IMR-90 (cell line): ENCODE measurements at regions not wholly inside any gene's neighbourhood (a gene's known extent, or its start where the extent isn't known, plus 50 kb on each side); places are given as distances from the start of the nearest gene placed in this dataset.

Source experiments
- ATAC-seq: fragments of 200-7000 bp; cut with Tn5 transposase; 2 replicates; pipeline ENCODE4 v1.9.1; 2020; ENCODE audit warnings: low read depth, mild to moderate bottlenecking, moderate library complexity
- BruUV-seq: library from RNA; stranded (reverse); fragments of 400-500 nt; replicated peaks from 2 replicates; lab custom pipeline; 2021; lab: Mats Ljungman, UMichigan
- CTCF ChIA-PET: fragments of 300-600 bp; formaldehyde crosslinking; extraction: SDS; loops from one replicate; lab custom pipeline; 2021; ENCODE audit warnings: antibody characterized with exemption; lab: Yijun Ruan, JAX
- POLR2A ChIA-PET: fragments of 300-600 bp; sonication (Branson Sonifier 250); formaldehyde crosslinking; loops from one replicate; lab custom pipeline; 2022; ENCODE audit warnings: antibody characterized with exemption; ENCODE audit not compliant: unreplicated experiment; lab: Charles Lee
- DNase-seq: peaks from one replicate; pipeline ENCODE4 v3.0.0; 2013
- H2AFZ ChIP-seq: replicated peaks from 2 replicates; pipeline ENCODE3; 2013; ENCODE audit warnings: low read length, mild to moderate bottlenecking; ENCODE audit not compliant: poor library complexity
- H2AK5ac ChIP-seq: 2 replicates; pipeline ENCODE4 v1.6.1; 2013; ENCODE audit warnings: low read depth, low read length, inconsistent platforms
- H2AK9ac ChIP-seq: replicated peaks from 2 replicates; pipeline ENCODE3; 2013; ENCODE audit warnings: mild to moderate bottlenecking, low read depth, low read length, moderate library complexity; ENCODE audit not compliant: poor library complexity
- H2BK120ac ChIP-seq: 2 replicates; pipeline ENCODE4 v1.6.1; 2013; ENCODE audit warnings: low read depth, low read length, inconsistent platforms
- H2BK15ac ChIP-seq: 3 replicates; pipeline ENCODE4 v1.6.1; 2013; ENCODE audit warnings: low read depth, low read length, inconsistent platforms
- H2BK20ac ChIP-seq: 2 replicates; pipeline ENCODE4 v1.6.1; 2013; ENCODE audit warnings: low read depth, mild to moderate bottlenecking, inconsistent platforms, low read length, moderate library complexity
- H2BK5ac ChIP-seq: 2 replicates; pipeline ENCODE4 v1.6.1; 2013; ENCODE audit warnings: mild to moderate bottlenecking, low read depth, low read length, inconsistent platforms; ENCODE audit not compliant: poor library complexity, severe bottlenecking
- H3K14ac ChIP-seq: replicated peaks from 2 replicates; pipeline ENCODE4 v1.6.1; 2013; ENCODE audit warnings: low read depth, low read length, inconsistent platforms
- H3K18ac ChIP-seq: 2 replicates; pipeline ENCODE4 v1.6.1; 2013; ENCODE audit warnings: low read depth, low read length, control low read depth
- H3K23ac ChIP-seq: 2 replicates; pipeline ENCODE4 v1.6.1; 2013; ENCODE audit warnings: low read depth, low read length, inconsistent platforms
- H3K27ac ChIP-seq: 2 replicates; pipeline ENCODE4 v1.5.1; 2013; ENCODE audit warnings: mild to moderate bottlenecking, control low read depth, low read length; ENCODE audit not compliant: insufficient read depth
- H3K27me3 ChIP-seq: 2 replicates; pipeline ENCODE4 v1.6.1; 2013; ENCODE audit warnings: low read length; ENCODE audit not compliant: control insufficient read depth, insufficient read depth
- H3K36me3 ChIP-seq: 2 replicates; pipeline ENCODE4 v1.6.1; 2013; ENCODE audit warnings: low read length, mixed read lengths; ENCODE audit not compliant: control insufficient read depth, insufficient read depth
- H3K4ac ChIP-seq: 2 replicates; pipeline ENCODE4 v1.6.1; 2013; ENCODE audit warnings: low read depth, low read length, inconsistent platforms
- H3K4me1 ChIP-seq: 2 replicates; pipeline ENCODE4 v1.6.1; 2013; ENCODE audit warnings: low read length, mixed read lengths; ENCODE audit not compliant: control insufficient read depth, insufficient read depth
- H3K4me2 ChIP-seq: 2 replicates; pipeline ENCODE4 v1.6.1; 2013; ENCODE audit warnings: low read depth, mild to moderate bottlenecking, control low read depth, low read length, moderate library complexity
- H3K4me3 ChIP-seq: 2 replicates; pipeline ENCODE4 v1.5.1; 2013; ENCODE audit warnings: low read depth, mild to moderate bottlenecking, control low read depth, low read length, moderate library complexity; ENCODE audit not compliant: insufficient read depth
- H3K56ac ChIP-seq: 2 replicates; pipeline ENCODE4 v1.6.1; 2013; ENCODE audit warnings: low read length, inconsistent platforms; ENCODE audit not compliant: insufficient read depth; ENCODE audit errors: extremely low read depth
- H3K79me1 ChIP-seq, 2 experiments: 2 replicates each; pipeline ENCODE4 v1.6.1; 2013; ENCODE audit warnings: low read length in 2 of 2, inconsistent platforms in 1 of 2, low read depth in 1 of 2
- H3K9ac ChIP-seq: 2 replicates; pipeline ENCODE4 v1.6.1; 2013; ENCODE audit warnings: low read depth, low read length, control low read depth
- H3K9me1 ChIP-seq: 2 replicates; pipeline ENCODE4 v1.6.1; 2013; ENCODE audit warnings: low read length, inconsistent platforms; ENCODE audit not compliant: insufficient read depth
- H3K9me3 ChIP-seq: 2 replicates; pipeline ENCODE4 v1.6.1; 2013; ENCODE audit warnings: low read length; ENCODE audit not compliant: control insufficient read depth, insufficient read depth
- H4K20me1 ChIP-seq: 2 replicates; pipeline ENCODE4 v1.6.1; 2013; ENCODE audit warnings: low read length, inconsistent platforms; ENCODE audit not compliant: insufficient read depth
- H4K5ac ChIP-seq: 2 replicates; pipeline ENCODE4 v1.6.1; 2013; ENCODE audit warnings: mild to moderate bottlenecking, low read depth, low read length, control low read depth
- H4K8ac ChIP-seq, 2 experiments: 2 replicates each; pipeline ENCODE4 v1.6.1; 2013; ENCODE audit warnings: low read depth in 2 of 2, low read length in 2 of 2, control low read depth in 1 of 2, inconsistent platforms in 1 of 2
- H4K91ac ChIP-seq: 2 replicates; pipeline ENCODE4 v1.6.1; 2013; ENCODE audit warnings: low read depth, low read length, inconsistent platforms; ENCODE audit not compliant: insufficient read depth
- CHD1 ChIP-seq: IDR thresholded peaks from 2 replicates; pipeline ENCODE4 v1.6.1; 2012; ENCODE audit warnings: low read depth, low read length, improper control_type of control experiment
- FOS ChIP-seq: fragments of 150-350 bp; IDR thresholded peaks from 2 replicates; pipeline ENCODE4 v1.6.1; 2016; ENCODE audit warnings: low read depth, low read length
- MAZ ChIP-seq: IDR thresholded peaks from 2 replicates; pipeline ENCODE4 v1.6.1; 2012; ENCODE audit warnings: low read depth, mild to moderate bottlenecking, low read length, improper control_type of control experiment, moderate library complexity, borderline replicate concordance
- POLR2A ChIP-seq: IDR thresholded peaks from 2 replicates; pipeline ENCODE4 v1.6.1; 2012; ENCODE audit warnings: mild to moderate bottlenecking, low read depth, low read length
- RAD21 ChIP-seq: IDR thresholded peaks from 2 replicates; pipeline ENCODE4 v1.6.1; 2012; ENCODE audit warnings: low read length, improper control_type of control experiment
- USF2 ChIP-seq: fragments of 150-350 bp; IDR thresholded peaks from 2 replicates; pipeline ENCODE4 v1.6.1; 2017; ENCODE audit warnings: mild to moderate bottlenecking, antibody characterized with exemption, low read length, low read depth
- WGBS, 2 experiments: methylation state at CpG; one replicate each; pipeline versions ENCODE4 v1.1.5 to v1.1.7; 2013; ENCODE audit warnings: missing lambda C conversion rate in 2 of 2; ENCODE audit not compliant: insufficient read length in 1 of 2; ENCODE audit errors: extremely low coverage in 2 of 2; 5-methylcytosine and 5-hydroxymethylcytosine counted together
- dilution Hi-C: fragments of 300-500 bp; cut with HindIII; formaldehyde crosslinking; loops from one replicate; pipeline ENCODE4 v1.14.3; 2018; ENCODE audit warnings: low sequenced_read_pairs; ENCODE audit not compliant: unreplicated experiment
- in situ Hi-C: fragments of 300-500 bp; cut with MboI; formaldehyde crosslinking; loops from 3 replicates; pipeline ENCODE4 v1.14.3; 2019; ENCODE audit warnings: low sequenced_read_pairs, inconsistent platforms, mixed read lengths
- intact Hi-C: fragments of 100-400 bp; cut with micrococcal nuclease; formaldehyde crosslinking; loops from 2 replicates; pipeline ENCODE4 v1.10.0; 2022

GRCh38 chr1:81499487-81499886 lies 301.2 kb upstream of the ADGRL2 start:
- intact Hi-C loops, result no loop called here
- no peak overlapping the region for H4K91ac ChIP-seq
- H3K9me3 ChIP-seq, result no peaks in the 10 kb centered on the region
- no peak overlapping the region for H3K4ac ChIP-seq
- no peak overlapping the region for H3K4me2 ChIP-seq
- H2AK9ac ChIP-seq, result no peak overlapping the region
- BruUV-seq, result no TSS peak
- no peak for DNase-seq
- POLR2A ChIA-PET, result no interaction called here
- H4K8ac ChIP-seq, result no peak overlapping the region
- CTCF ChIA-PET, result no interaction called here
- WGBS, 2 experiments, result no CpG with 5 or more reads among the region's 2 CpGs
- no peaks in the 10 kb centered on the region for H3K79me1 ChIP-seq
- no peak overlapping the region for H3K9ac ChIP-seq
- TF ChIP-seq USF2 (no peak), CHD1 (no peak), MAZ (no peak), POLR2A (no peak), RAD21 (no peak), FOS (no peak)
- no peak overlapping the region for H3K27ac ChIP-seq
- H3K27me3 ChIP-seq, result no peaks in the 10 kb centered on the region
- no peak overlapping the region for H2BK20ac ChIP-seq
- H2BK15ac ChIP-seq, result no peak overlapping the region
- no peak overlapping the region for H2AFZ ChIP-seq
- dilution Hi-C loops, result no loop called here
- no peak overlapping the region for H2BK5ac ChIP-seq
- H3K18ac ChIP-seq, result no peak overlapping the region
- no peak for ATAC-seq
- H3K14ac ChIP-seq, result no peak overlapping the region
- no peak overlapping the region for H3K4me3 ChIP-seq
- no peaks in the 10 kb centered on the region for H3K36me3 ChIP-seq
- no peaks in the 10 kb centered on the region for H4K20me1 ChIP-seq
- no peaks in the 10 kb centered on the region for H3K4me1 ChIP-seq
- H2AK5ac ChIP-seq, result no peak overlapping the region
- no peaks in the 10 kb centered on the region for H3K9me1 ChIP-seq
- no peak overlapping the region for H2BK120ac ChIP-seq
- no peak overlapping the region for H3K56ac ChIP-seq
- in situ Hi-C loops, result no loop called here
- H3K23ac ChIP-seq, result no peak overlapping the region
- no peak overlapping the region for H4K5ac ChIP-seq
